ENCODE measurements at regions not wholly inside any gene's neighbourhood (a gene's known extent, or its start where the extent isn't known, plus 50 kb on each side); places are given as distances from the start of the nearest gene placed in this dataset.

DNA sequence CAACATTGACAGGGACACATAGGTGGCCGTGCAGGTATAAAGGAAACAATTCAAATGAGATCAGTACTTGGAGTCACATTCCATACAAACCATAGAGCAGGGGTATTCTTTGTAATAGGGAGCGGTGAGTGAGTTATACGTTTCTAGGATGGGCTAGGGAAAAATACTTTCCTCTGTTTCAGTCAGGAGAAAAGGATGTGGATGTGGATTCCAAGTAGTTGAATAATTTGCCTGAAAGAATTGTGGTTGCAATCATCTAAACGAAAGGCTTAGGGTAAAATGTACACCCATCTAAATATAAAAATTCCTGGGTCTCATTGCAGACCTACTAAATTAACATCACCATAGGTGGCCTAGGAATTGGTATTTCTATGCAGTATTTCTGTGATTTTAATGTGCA lies 270.7 kb upstream of the IGFBP3 start:
- H3K27me3 ChIP-seq: no peaks in the 10 kb centered on the region
- no peak for DNase-seq (ENCODE audit: low spot score in 2 of 2)
- no peak overlapping the region for H3K27ac ChIP-seq
- H3K36me3 ChIP-seq: no peaks in the 10 kb centered on the region
- TF ChIP-seq, protein P1, sequence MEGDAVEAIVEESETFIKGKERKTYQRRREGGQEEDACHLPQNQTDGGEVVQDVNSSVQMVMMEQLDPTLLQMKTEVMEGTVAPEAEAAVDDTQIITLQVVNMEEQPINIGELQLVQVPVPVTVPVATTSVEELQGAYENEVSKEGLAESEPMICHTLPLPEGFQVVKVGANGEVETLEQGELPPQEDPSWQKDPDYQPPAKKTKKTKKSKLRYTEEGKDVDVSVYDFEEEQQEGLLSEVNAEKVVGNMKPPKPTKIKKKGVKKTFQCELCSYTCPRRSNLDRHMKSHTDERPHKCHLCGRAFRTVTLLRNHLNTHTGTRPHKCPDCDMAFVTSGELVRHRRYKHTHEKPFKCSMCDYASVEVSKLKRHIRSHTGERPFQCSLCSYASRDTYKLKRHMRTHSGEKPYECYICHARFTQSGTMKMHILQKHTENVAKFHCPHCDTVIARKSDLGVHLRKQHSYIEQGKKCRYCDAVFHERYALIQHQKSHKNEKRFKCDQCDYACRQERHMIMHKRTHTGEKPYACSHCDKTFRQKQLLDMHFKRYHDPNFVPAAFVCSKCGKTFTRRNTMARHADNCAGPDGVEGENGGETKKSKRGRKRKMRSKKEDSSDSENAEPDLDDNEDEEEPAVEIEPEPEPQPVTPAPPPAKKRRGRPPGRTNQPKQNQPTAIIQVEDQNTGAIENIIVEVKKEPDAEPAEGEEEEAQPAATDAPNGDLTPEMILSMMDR (IDR thresholded peaks at IDR 0.05): no peak
- no peaks in the 10 kb centered on the region for H3K4me1 ChIP-seq
- no peak overlapping the region for H3K4me3 ChIP-seq
- no peaks in the 10 kb centered on the region for H3K9me3 ChIP-seq
- intact Hi-C loops (cut with DNase I): no loop called here

DNA sequence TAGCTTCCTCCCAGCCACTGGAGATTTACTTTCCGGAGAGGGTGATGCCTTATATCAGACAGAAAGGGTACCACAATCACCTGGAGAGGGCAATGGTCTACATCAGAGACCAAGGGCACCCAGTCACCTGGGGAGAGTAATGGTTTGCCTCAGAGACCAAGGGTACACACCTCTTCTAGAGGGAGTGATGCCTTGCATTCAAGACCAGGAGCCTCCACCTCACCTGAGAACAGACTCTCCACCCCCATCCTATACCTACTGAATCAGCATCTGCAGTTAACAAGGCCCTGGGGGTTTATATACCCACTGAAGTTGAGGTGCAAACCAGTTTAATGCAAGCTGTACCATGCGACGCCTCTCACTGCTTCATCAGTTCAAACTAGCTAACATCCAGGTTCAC lies 270.2 kb upstream of the IGFBP3 start:
- TF ChIP-seq, protein P1 (IDR thresholded peaks at IDR 0.05): no peak

DNA sequence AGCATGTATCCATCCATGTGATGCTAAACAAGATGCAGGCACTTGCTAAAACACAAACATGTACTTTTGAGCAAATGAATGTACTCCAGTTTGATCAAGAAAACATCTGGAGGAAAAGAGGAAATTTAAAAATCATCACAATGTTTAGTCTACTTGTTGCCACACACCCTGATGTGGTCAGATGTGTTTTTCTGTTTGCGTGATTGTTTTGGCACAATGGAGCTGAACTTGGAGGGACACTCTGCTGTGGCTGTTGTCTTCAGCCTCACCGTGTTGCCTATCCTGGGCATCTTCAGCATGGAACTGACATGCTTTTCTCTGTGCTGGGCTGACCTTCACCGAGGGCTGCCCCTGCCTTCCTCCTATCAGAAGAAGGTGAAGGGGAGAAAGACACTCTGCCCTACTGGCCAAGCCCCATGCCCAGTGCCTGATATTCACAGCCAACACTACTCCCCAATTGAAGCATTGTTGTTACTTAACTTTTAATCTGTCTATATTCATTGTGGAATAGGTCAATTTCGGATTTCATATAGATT lies 268.3 kb upstream of the IGFBP3 start:
- TF ChIP-seq, protein P1 (IDR thresholded peaks at IDR 0.05): no peak
- no peak overlapping the region for H3K4me3 ChIP-seq
- intact Hi-C loops (cut with DNase I): no loop called here
- DNase-seq (ENCODE audit: low spot score in 2 of 2): no peak
- H3K9me3 ChIP-seq: no peaks in the 10 kb centered on the region
- no peak overlapping the region for H3K27ac ChIP-seq
- no peaks in the 10 kb centered on the region for H3K36me3 ChIP-seq
- H3K4me1 ChIP-seq: no peaks in the 10 kb centered on the region
- no peaks in the 10 kb centered on the region for H3K27me3 ChIP-seq

More for the DNA sequence above, 270.2 kb upstream of the IGFBP3 start:
- DNase-seq (ENCODE audit: low spot score in 2 of 2): no peak
- Histone ChIP-seq H3K27me3 (no peaks in the 10 kb centered on the region), H3K36me3 (no peaks in the 10 kb centered on the region), H3K4me1 (no peaks in the 10 kb centered on the region), H3K4me3 (no peak overlapping the region), H3K9me3 (no peaks in the 10 kb centered on the region), H3K27ac (no peak overlapping the region)
- intact Hi-C loops (cut with DNase I): no loop called here

DNA sequence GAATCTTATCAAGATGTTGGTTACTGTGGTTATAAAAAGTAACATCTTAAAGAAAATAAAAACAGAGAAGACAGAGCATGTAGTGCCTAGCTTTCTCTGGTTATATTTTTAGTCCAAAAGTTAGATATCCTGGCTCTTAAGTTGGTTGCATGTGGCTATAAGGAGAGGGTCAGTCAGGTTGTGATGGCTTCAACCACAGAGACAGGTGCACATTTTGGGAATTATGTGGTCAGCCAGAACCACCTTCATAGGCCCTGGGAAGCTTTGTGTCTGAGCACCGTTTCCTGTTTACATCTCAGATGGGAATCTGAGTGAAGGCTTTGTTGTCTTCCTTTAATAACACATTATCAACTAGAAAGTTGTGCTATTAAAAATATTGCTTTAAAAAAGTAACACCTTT lies 265.1 kb upstream of the IGFBP3 start:
- Histone ChIP-seq H3K9me3 (no peaks in the 10 kb centered on the region), H3K36me3 (no peaks in the 10 kb centered on the region), H3K4me1 (no peaks in the 10 kb centered on the region), H3K27ac (no peak overlapping the region), H3K27me3 (no peaks in the 10 kb centered on the region), H3K4me3 (no peak overlapping the region)
- TF ChIP-seq, protein P1 (IDR thresholded peaks at IDR 0.05): no peak
- DNase-seq (ENCODE audit: low spot score in 2 of 2): no peak
- intact Hi-C loops (cut with DNase I): no loop called here

DNA sequence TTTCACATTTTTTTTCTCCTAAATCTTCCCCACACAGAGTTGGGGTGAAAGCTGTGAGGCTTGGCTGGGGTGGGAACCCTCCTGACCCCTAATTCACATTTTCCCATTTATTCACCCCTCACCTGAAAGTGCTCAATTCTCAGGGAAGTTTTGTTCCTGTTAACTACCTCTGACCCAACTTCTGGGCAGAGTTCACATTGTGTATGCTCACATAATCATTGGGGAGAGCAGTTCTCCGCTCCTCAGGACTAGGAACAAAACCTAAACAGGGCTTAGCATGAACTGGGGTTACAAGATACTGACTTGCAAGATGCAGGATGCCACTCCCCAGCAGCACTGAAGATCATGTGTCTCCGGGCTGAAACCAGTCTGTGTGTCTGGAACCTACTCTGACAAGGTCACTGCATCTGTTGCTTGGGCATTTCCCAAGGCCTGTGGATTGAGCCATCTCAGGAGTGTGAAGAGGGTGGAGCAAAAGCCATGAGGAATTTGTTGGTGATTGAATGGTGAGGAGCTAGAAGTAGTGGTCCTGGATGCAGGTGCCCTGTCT lies 258.1 kb upstream of the IGFBP3 start:
- DNase-seq (ENCODE audit: low spot score in 2 of 2): no peak
- H3K4me1 ChIP-seq: no peaks in the 10 kb centered on the region
- H3K27me3 ChIP-seq: no peaks in the 10 kb centered on the region
- H3K27ac ChIP-seq: no peak overlapping the region
- intact Hi-C loops (cut with DNase I): no loop called here
- no peaks in the 10 kb centered on the region for H3K9me3 ChIP-seq
- TF ChIP-seq, protein P1 (IDR thresholded peaks at IDR 0.05): no peak
- no peak overlapping the region for H3K4me3 ChIP-seq
- no peaks in the 10 kb centered on the region for H3K36me3 ChIP-seq

DNA sequence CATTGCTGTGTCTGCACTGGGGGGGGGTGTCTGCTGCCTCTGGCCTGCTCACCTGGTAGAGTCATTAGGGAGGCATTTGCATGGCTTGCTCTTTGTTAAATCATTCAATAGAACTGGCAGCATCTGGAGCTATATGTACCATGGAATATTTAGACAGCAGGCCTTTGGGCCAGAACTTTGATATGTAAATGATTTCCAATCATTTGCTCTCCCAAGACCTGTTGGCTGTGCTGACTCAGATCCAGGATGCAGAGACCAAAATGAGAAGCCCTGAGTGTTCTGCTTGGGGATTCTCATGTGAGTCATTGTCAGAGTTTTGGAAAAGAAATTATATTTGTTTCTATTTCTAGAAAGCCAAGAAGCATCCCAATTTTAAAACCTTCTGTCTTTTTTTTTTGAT lies 257.6 kb upstream of the IGFBP3 start:
- no peaks in the 10 kb centered on the region for H3K27me3 ChIP-seq
- H3K4me3 ChIP-seq: no peak overlapping the region
- H3K36me3 ChIP-seq: no peaks in the 10 kb centered on the region
- intact Hi-C loops (cut with DNase I): no loop called here
- TF ChIP-seq, protein P1 (IDR thresholded peaks at IDR 0.05): no peak
- no peaks in the 10 kb centered on the region for H3K9me3 ChIP-seq
- H3K27ac ChIP-seq: no peak overlapping the region
- no peak for DNase-seq (ENCODE audit: low spot score in 2 of 2)
- no peaks in the 10 kb centered on the region for H3K4me1 ChIP-seq

Measured in ascending aorta (tissue), 2 donors.